Upper lobe of right lung (tissue), 1 donor: ENCODE measurements at regions not wholly inside any gene's neighbourhood (a gene's known extent, or its start where the extent isn't known, plus 50 kb on each side); places are given as distances from the start of the nearest gene placed in this dataset.

Source experiments
- ATAC-seq: fragments of 200-7000 bp; cut with Tn5 transposase; one replicate; pipeline ENCODE4 v1.9.1; 2020; ENCODE audit warnings: mild to moderate bottlenecking, moderate library complexity
- DNase-seq: peaks from one replicate; pipeline ENCODE4 v3.0.0-alpha.2; 2020
- H3K27ac ChIP-seq: fragments of 200-600 bp; one replicate; pipeline ENCODE4 v1.8.0; 2022
- H3K27me3 ChIP-seq: fragments of 200-600 bp; one replicate; pipeline ENCODE4 v1.8.0; 2022; ENCODE audit warnings: mild to moderate bottlenecking
- H3K36me3 ChIP-seq: fragments of 200-600 bp; one replicate; pipeline ENCODE4 v1.8.0; 2022
- H3K4me1 ChIP-seq: fragments of 200-600 bp; one replicate; pipeline ENCODE4 v1.8.0; 2022
- H3K4me3 ChIP-seq: fragments of 200-600 bp; one replicate; pipeline ENCODE4 v1.8.0; 2022; ENCODE audit warnings: mild to moderate bottlenecking
- H3K9me3 ChIP-seq: fragments of 200-600 bp; one replicate; pipeline ENCODE4 v1.8.0; 2022
- CTCF ChIP-seq: fragments of 200-600 bp; IDR thresholded peaks from one replicate; pipeline ENCODE4 v1.8.0; 2022; ENCODE audit warnings: antibody characterized with exemption
- intact Hi-C: fragments of 100-400 bp; cut with DNase I; formaldehyde crosslinking; loops from one replicate; pipeline ENCODE4 v1.11.0; 2022
- donor health status: DM: no; HTN: yes; CAD: no; lungs with severe emphysema.

DNA sequence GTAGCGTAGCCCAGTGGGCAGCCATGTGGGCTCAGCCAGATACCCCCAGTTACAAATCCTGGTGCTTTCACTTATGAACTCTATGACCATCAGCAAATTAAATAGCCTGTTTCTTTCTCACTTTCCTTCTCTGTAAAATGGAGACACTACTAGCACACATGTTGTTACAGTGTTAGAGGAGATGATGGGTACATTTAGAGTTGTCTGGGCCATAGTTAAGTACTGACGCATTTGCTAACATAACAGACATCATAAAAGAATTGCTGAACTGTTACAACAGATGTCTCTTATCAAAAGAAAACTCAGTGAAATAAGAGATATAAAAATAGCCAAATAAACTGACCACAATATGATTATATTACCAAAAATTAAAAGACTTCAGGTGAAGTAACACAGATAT, 69.9 kb upstream of the DOK5 start:
- intact Hi-C loops = no loop called here
- Histone ChIP-seq H3K27me3 (peaks cover 5% of the 10 kb centered on the region), H3K4me3 (no peak overlapping the region), H3K4me1 (no peaks in the 10 kb centered on the region), H3K36me3 (no peaks in the 10 kb centered on the region), H3K27ac (no peak overlapping the region), H3K9me3 (no peaks in the 10 kb centered on the region)
- ATAC-seq = no peak
- DNase-seq = no peak
- TF ChIP-seq CTCF = no peak

DNA sequence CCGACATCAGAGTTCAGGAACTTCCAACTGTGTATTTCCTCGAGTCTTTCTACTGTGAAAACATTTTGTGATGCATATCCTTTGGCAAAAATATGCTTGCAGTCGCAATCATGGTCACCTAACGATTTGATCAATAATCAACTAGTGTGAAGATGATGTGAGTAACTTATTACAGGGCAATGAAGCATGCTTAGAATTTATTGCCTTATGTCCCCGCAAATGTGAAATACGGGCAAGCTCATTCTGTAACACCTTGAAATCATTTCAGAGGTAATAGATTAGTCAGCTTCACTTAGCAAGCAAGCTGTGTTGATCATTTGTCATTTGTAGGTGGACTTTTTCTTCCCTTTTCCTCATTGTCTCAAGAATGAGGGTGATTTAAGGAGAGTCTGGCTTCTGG, 67.9 kb upstream of the DOK5 start:
- intact Hi-C loops = no loop called here
- no peaks in the 10 kb centered on the region for H3K4me1 ChIP-seq
- H3K27ac ChIP-seq = no peak overlapping the region
- H3K4me3 ChIP-seq = no peak overlapping the region
- no peaks in the 10 kb centered on the region for H3K9me3 ChIP-seq
- no peak for TF ChIP-seq CTCF
- H3K36me3 ChIP-seq = no peaks in the 10 kb centered on the region
- peaks cover 5% of the 10 kb centered on the region for H3K27me3 ChIP-seq
- ATAC-seq (no peak), DNase-seq (no peak)

DNA sequence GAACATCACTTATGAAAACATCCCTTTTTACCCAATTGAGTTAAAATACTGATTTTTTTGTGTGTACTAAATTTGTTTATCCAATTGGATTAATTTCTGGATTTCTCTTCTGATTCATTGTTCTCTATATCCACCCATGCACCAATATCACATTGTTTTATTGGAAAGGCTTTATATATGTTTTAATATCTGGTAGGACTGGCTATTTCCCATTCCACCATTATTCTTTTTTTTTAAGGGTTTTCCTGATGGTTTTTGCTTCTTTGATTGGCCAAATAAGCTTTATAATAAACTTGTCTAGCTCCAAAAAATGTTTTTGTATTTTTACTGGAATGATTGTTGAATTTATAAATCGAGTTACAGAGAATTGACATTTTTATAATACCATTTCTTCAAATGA, 59.4 kb upstream of the DOK5 start:
- intact Hi-C loops = no loop called here
- no peaks in the 10 kb centered on the region for H3K9me3 ChIP-seq
- ATAC-seq = no peak
- no peak overlapping the region for H3K27ac ChIP-seq
- no peaks in the 10 kb centered on the region for H3K27me3 ChIP-seq
- DNase-seq = no peak
- H3K4me1 ChIP-seq = no peaks in the 10 kb centered on the region
- H3K36me3 ChIP-seq = no peaks in the 10 kb centered on the region
- no peak overlapping the region for H3K4me3 ChIP-seq
- TF ChIP-seq CTCF = no peak

DNA sequence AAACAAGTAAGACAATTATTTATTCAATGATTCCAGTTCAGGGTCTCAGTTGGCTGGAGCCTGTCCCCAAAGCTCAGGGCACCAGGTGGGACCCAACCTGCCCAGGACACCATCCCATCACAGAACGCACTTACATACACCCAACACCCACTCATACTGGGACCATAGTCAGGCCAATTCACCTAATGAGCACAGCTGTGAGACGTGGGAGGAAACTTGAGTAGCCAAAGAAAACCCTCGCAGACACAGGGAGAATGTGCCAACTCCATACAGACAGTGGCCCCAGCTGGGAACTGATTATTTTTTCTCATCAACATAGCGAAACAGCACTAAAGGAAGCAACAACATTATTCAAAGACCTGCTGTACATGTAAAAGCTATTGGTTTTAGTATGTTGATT, 58.6 kb upstream of the DOK5 start:
- ATAC-seq (no peak), DNase-seq (no peak)
- Histone ChIP-seq H3K4me3 (no peak overlapping the region), H3K36me3 (no peaks in the 10 kb centered on the region), H3K27ac (no peak overlapping the region), H3K4me1 (no peaks in the 10 kb centered on the region), H3K27me3 (no peaks in the 10 kb centered on the region), H3K9me3 (no peaks in the 10 kb centered on the region)
- no peak for TF ChIP-seq CTCF
- intact Hi-C loops = no loop called here

- no peaks in the 10 kb centered on the region for H3K4me1 ChIP-seq
- H3K36me3 ChIP-seq = no peaks in the 10 kb centered on the region
- ATAC-seq (no peak), DNase-seq (no peak)
- H3K27me3 ChIP-seq = no peaks in the 10 kb centered on the region
- intact Hi-C loops = no loop called here
- TF ChIP-seq CTCF = no peak
- no peak overlapping the region for H3K27ac ChIP-seq
- no peak overlapping the region for H3K4me3 ChIP-seq
- no peaks in the 10 kb centered on the region for H3K9me3 ChIP-seq
Measured at GRCh38 chr20:54419531-54419930, 55.9 kb upstream of the DOK5 start.
